Renal cortical epithelial cell (primary cell): ENCODE measurements at regions not wholly inside any gene's neighbourhood (a gene's known extent, or its start where the extent isn't known, plus 50 kb on each side); places are given as distances from the start of the nearest gene placed in this dataset.

ENCODE experiments used
- DNase-seq: peaks from one replicate; pipeline ENCODE4 v3.0.0-alpha.2; 2011; ENCODE audit warnings: low read depth

DNA sequence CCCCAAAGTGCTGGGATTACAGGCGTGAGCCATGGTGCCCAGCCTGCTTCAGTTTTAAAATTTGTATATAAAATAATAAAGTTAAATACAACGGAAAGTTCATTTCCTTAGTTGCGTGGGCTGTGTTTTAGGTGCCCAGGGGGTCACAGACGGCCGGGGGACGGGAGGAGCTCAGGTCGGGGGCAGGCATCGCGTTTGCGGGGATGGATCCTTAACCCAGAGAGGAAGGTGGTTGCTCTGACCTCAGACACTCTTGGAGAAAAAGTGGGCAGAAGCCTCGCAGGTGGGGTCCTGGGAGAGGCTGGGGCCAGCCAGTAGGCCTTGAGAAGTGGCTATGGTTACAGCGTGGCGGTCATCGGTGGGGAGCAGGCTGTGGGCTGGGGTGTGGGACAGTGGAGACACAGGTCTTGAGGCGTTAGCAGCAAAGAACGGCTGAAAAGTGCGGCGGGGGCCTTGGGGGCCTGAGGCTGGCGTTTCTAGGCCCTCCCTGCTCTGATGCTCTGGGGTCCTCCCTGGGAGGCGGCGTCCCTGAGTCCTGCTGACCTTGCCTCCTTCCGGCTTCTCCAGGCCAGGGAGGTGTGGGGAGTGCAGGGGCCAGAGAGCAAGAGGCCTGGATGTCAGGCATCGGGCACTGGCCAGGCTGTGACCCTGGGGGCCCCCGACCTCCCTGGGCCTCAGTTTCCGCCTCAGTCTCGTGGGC is 54.4 kb downstream of the UNCX start:
- DNase-seq = no peak

GRCh38 chr7:1287752-1288201 is 55.1 kb downstream of the UNCX start:
- DNase-seq = no peak

DNA sequence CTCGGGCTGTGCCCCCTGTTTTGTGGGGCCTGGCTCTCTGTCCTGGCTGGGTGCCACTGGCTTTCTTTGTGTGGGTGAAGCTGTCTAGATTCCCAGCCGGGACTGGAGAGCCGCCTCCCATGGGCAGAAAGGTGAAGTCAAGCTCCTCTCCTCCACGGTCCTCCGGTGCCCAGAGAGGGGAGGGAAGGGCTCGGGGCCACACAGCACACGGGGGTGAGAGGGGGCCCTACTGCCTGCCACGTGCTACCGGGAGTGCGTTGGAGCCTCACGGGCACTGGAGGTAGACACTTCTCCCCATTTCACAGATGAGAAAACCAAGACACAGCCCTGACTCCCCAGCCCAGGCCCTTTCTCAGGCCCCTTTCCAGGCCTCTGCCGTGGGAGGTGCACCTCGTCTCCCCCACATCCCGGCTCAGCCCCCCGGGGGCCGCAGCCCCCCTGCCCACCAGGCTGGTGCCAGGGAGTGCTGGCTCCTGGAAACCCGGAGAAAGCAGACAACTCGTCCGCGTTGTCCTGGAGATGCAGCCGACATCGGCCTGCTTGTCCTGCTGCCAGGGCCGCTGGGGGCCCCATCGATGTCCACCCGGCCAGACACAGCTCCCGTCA is 55.8 kb downstream of the UNCX start:
- DNase-seq = no peak

DNA sequence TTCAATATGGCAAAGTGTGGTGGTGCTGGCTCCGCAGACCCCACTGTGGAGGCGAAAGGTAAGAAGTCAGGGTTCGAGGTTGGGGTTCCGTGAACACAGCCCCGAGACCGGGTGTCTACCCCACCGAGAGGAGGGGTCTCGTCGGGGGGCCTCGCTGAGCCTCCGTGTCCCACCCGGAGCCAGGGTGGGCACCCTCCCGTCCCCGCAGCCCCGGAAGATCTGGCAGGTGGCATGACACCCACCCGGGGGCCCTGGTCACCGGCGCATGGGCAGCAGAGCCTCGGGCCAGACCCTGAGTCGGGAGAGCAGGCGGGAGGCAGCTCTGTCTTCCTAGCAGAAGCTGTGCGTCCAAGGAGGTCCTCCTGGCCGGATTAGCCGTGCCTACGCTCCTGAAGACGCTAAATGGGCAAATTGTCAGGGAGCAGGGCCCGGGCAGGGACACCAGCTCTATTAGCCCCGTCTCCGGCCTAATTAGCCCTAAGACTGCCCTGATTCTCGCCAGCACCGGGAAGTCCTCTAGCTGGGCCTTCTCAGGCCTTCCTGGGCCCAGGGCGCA is 56.4 kb downstream of the UNCX start:
- no peak for DNase-seq

- no peak for DNase-seq
Measured at GRCh38 chr7:1289666-1290025, 57.0 kb downstream of the UNCX start.

DNA sequence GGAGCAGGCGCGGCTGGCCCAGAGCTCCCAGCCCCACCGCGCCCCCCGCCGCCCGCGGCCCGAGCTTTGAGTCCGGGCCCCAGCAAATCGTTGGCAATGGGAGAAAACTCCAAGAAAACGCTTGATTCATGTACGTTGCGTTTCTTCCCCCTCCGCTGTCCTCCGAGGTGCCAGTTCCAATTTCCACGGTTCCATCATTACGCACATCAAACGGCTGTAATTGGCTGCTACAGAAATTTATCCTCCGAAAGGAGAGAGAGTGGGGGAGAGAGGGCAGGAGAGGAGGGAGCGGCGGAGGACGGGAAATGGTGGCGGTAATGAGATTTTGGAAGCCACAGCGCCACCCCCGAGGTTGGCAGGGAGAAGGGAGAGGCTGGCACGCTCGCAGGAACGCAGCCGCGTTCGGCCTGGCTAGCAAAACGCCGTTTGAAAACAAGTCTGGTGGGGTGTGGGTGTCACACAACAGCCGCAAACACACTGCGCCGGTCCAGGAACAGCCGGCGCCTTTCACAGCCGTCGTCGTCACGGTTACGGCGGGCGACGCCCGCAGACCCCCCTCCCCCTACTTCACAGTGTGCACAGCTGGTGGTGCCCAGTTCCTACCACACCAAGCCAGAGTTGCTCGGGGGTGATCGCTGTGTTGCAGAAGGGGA is 57.5 kb downstream of the UNCX start:
- DNase-seq = no peak

DNA sequence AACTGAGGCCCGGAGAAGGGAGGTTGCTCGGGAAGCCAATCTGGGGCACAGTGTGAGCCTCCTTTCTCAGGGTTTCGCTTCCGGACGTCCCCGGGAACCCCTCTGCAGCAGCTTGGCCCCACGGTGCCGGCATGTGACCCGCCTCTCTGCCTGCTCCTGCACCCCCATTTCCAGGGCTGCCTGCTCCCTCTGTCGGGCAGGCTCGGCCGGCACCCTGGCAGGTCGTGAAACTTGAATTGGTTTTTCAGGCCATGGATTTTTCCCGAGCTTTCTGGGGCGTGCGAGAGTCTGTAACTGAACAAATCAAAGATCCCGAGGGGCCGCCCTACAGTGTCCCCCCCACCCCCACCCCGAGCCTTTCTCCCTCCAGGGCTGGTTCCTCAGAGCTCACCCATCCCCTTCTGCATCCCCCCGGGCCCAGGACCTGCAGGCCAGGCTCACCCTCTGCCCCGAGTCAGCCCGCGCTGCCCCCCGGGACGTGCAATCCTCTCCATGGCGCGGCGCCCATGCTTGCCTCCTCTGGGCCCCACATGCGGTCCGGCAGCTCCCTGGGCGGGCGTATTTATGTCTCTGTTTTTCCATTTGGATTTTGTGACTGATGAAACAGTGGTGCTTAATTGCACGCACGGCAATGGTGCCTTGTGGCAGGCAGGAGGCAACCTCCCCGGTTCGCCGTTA is 58.1 kb downstream of the UNCX start:
- no peak for DNase-seq

GRCh38 chr7:1291357-1291689 is 58.7 kb downstream of the UNCX start:
- no peak for DNase-seq

GRCh38 chr7:1291845-1292765 is 59.4 kb downstream of the UNCX start:
- DNase-seq = no peak

DNA sequence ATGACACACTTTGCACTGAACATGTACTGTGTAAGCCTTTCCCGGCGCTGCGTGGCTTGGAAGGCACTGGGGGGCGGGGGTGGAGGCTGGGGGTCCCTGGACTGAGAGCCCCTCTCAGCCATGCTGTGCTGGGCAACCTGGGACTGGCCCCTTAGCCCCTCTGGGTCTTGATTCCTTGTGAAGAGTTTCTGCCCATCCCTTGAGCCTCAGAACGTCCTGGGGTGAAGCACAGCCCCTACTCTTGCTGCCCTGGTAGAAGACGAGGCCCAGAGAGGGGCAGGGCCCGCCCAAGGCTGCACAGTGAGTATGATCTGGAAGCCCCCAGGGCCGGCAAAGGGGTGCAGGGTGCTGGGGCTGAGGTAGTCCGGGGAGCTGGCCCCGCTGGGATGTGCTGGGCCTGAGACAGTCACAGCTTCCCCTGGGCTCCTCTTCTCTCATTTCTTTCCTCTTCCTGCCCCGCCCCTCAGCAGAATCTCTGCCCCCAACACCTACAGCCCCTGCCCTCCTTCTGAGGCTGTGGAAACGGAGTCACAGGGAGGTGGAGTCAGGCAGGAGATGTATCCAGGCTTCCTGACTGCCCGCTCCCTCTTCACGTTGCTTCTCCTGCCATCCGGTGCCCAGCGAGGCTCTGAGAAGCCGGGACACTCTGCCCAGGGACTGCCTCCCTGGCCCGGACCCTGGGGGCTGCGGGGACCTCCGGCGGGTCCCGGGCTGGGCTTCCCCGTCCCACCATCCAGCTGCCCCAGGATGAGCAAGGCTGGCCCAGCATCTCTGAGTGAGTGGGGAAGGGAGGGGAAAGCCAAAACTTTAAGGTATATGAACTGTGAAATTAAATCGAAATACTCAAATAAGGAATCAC is 60.5 kb downstream of the UNCX start:
- no peak for DNase-seq

DNA sequence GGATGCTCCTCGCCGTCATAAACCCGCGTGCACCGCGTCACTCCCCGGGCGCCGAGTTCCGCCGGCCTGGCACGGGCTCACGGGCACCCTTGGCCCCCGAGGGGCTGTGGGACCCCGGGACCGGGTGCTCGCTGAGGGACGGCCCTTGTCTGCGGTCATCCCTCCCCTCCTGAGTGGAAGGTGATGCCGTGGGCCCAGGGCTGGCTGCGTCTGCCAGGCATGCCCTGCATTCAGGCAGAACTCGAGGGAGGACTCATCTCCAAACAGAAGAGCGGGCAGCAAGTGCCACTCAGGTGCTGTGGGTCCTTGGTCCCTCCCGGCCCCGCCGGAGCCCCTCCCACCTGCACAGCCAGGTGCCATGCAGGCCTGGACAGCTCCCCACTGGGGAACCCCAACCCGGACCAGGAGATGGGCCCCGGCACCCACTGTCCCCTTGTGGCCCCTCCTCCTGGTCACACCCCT is 61.3 kb downstream of the UNCX start:
- no peak for DNase-seq

- DNase-seq = no peak
Measured at GRCh38 chr7:1295776-1296355, 63.2 kb downstream of the UNCX start.

DNA sequence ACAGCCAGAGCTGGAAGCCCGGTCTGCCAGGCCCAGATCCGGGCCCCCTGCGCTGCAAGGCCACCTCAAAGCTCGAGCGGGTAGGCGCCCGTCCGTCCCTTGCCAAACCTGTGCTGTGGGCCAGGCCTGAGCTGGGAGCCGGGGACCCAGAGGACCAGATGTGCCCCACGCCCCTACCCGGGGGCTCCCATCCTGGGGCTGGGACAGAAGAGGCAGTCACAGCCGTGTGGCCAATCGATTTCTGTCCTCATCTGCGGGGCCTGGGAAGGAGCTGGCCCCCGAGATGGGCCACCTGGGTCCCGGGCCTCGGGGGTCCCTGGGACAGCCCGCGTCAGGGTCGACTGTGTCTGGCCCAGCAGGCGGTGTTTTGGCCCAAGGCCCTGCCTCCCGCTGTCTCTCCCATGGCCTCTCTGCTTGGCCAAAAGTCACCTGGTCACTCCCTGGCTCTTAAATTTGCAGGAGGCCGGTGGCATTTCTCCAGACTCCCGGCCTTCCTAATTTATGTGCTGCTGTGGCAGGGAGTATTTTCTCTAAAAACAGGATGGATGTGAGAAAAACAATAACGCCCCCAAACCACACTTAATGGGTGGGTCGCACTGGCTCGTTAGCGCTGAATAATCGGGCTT is 63.8 kb downstream of the UNCX start:
- no peak for DNase-seq

GRCh38 chr7:1297017-1297960 is 64.6 kb downstream of the UNCX start:
- no peak for DNase-seq

DNA sequence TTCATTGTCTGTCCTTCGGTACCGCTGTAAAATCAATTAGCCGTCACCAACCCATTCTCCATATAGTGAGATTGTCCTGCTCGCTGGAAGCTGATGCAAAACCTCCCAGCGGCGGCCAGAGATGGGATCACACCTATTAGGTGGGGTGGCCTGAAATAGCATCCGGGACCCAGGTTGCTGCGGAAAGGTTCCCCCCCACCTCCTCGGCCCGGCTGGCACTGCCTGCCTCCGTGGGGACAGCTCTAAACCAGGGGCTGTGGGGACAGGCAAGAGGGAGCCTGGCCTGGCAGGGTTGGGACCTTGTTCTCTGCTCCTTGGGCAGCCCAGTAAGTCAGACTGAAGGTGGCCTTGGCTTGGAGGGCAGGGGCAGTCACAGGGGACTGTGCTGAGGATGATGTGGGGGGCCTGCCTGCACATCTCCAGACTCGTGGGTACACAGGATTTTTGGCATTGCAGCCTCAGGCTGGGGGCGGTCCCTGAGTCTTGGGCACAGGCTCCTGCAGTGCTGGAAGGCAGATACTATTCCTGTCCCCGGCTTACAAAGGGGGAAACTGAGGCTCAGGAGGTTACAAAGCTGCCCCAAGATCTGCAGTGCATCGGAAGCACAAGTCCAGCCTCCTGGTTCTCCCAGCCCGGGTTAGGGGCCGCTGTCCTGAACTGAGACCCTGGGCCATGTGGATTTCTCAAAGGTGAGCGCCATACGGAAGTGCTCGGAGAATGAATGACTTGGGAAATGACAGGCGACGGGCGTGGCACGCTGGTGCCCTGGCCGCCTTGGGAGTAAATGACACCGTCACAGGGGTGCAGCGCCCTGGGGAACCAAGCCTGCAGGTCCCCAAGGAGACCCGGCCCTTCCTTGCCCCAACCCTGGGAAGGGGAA is 65.6 kb downstream of the UNCX start:
- no peak for DNase-seq

GRCh38 chr7:1298931-1299885 is 66.5 kb downstream of the UNCX start:
- no peak for DNase-seq
